Testis (tissue), 2 donors: ENCODE measurements at regions not wholly inside any gene's neighbourhood (a gene's known extent, or its start where the extent isn't known, plus 50 kb on each side); places are given as distances from the start of the nearest gene placed in this dataset.

Experiments used
- CTCF ChIP-seq, 3 experiments: fragments of 450-650 bp in 2 of 3; fragments of 200-600 bp in 1 of 3; sonication (generic) in 1 of 3; IDR thresholded peaks; one replicate each; pipeline ENCODE4 v1.5.1; 2016 to 2019; ENCODE audit warnings: antibody characterized with exemption in 3 of 3, mild to moderate bottlenecking in 2 of 3, moderate library complexity in 1 of 3
- POLR2A ChIP-seq: fragments of 450-650 bp; IDR thresholded peaks from one replicate; pipeline ENCODE4 v1.6.1; 2017; ENCODE audit warnings: antibody characterized with exemption, mild to moderate bottlenecking, moderate library complexity

GRCh38 chr3:59658274-59658673 is 608.4 kb upstream of the CFAP20DC start:
- TF ChIP-seq CTCF (IDR thresholded peaks at IDR 0.05) (no peak), POLR2A (no peak)
